ENCODE measurements at regions not wholly inside any gene's neighbourhood (a gene's known extent, or its start where the extent isn't known, plus 50 kb on each side); places are given as distances from the start of the nearest gene placed in this dataset.

- no peak for TF ChIP-seq CTCF (IDR thresholded peaks at IDR 0.05)
These were observed 187.7 kb upstream of the LNX1 start for GRCh38 chr4:53779025-53779424.

GRCh38 chr4:53778155-53778554 is 186.9 kb upstream of the LNX1 start:
- TF ChIP-seq CTCF (IDR thresholded peaks at IDR 0.05): no peak

- TF ChIP-seq CTCF (IDR thresholded peaks at IDR 0.05): no peak
These were observed 186.1 kb upstream of the LNX1 start for GRCh38 chr4:53777244-53777984.

GRCh38 chr4:53776141-53776540 is 184.9 kb upstream of the LNX1 start:
- TF ChIP-seq CTCF (IDR thresholded peaks at IDR 0.05): peak; percentile 37

GRCh38 chr4:53775381-53775780 is 184.1 kb upstream of the LNX1 start:
- no peak for TF ChIP-seq CTCF (IDR thresholded peaks at IDR 0.05)

- no peak for TF ChIP-seq CTCF (IDR thresholded peaks at IDR 0.05)
These were observed 180.0 kb upstream of the LNX1 start for GRCh38 chr4:53771326-53771725.

GRCh38 chr4:53767482-53767881 is 176.2 kb upstream of the LNX1 start:
- no peak for TF ChIP-seq CTCF (IDR thresholded peaks at IDR 0.05)
